Testis (tissue), 2 donors: ENCODE measurements at regions not wholly inside any gene's neighbourhood (a gene's known extent, or its start where the extent isn't known, plus 50 kb on each side); places are given as distances from the start of the nearest gene placed in this dataset.

Source experiments
- POLR2A ChIP-seq: fragments of 450-650 bp; IDR thresholded peaks from one replicate; pipeline ENCODE4 v1.6.1; 2017; ENCODE audit warnings: antibody characterized with exemption, mild to moderate bottlenecking, moderate library complexity
- TF ChIP-seq, protein P1 (sequence below), 3 experiments: fragments of 450-650 bp in 2 of 3; fragments of 200-600 bp in 1 of 3; sonication (generic) in 1 of 3; IDR thresholded peaks; one replicate each; pipeline ENCODE4 v1.5.1; 2016 to 2019; ENCODE audit warnings: antibody characterized with exemption in 3 of 3, mild to moderate bottlenecking in 2 of 3, moderate library complexity in 1 of 3

DNA sequence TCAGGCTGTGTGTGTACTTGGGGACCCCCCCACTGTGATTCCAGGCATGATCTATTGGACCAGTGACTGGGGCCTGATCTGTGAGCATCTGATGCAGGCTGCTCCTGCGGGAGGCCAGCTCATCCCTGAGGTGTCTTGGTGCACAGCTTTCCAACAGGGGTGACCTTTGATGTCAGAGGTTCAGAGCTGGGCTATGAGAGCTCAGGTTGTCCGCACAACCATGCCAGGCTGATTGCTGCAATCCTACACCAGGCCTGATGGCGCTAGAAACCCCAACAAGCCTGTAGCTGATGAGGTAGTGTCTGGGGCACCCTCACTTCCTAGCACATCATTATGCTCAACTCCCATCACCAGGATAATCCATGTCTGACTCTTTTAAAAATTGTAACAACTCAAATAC, 56.1 kb upstream of the CACNA2D3 start:
- TF ChIP-seq POLR2A = no peak
- TF ChIP-seq, protein P1, sequence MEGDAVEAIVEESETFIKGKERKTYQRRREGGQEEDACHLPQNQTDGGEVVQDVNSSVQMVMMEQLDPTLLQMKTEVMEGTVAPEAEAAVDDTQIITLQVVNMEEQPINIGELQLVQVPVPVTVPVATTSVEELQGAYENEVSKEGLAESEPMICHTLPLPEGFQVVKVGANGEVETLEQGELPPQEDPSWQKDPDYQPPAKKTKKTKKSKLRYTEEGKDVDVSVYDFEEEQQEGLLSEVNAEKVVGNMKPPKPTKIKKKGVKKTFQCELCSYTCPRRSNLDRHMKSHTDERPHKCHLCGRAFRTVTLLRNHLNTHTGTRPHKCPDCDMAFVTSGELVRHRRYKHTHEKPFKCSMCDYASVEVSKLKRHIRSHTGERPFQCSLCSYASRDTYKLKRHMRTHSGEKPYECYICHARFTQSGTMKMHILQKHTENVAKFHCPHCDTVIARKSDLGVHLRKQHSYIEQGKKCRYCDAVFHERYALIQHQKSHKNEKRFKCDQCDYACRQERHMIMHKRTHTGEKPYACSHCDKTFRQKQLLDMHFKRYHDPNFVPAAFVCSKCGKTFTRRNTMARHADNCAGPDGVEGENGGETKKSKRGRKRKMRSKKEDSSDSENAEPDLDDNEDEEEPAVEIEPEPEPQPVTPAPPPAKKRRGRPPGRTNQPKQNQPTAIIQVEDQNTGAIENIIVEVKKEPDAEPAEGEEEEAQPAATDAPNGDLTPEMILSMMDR (IDR thresholded peaks at IDR 0.05) = no peak
